Muscle of back (tissue), 3 donors: ENCODE measurements at regions not wholly inside any gene's neighbourhood (a gene's known extent, or its start where the extent isn't known, plus 50 kb on each side); places are given as distances from the start of the nearest gene placed in this dataset.

Experiments used
- DNase-seq, 3 donors: peaks; one replicate each; pipeline versions ENCODE4 v3.0.0 to v3.0.0-alpha.2; 2013

- peak; percentile 45 to 83 (median 58) for DNase-seq
Measured at GRCh38 chr17:79473876-79474440, 136.9 kb downstream of the RBFOX3 start.

DNA sequence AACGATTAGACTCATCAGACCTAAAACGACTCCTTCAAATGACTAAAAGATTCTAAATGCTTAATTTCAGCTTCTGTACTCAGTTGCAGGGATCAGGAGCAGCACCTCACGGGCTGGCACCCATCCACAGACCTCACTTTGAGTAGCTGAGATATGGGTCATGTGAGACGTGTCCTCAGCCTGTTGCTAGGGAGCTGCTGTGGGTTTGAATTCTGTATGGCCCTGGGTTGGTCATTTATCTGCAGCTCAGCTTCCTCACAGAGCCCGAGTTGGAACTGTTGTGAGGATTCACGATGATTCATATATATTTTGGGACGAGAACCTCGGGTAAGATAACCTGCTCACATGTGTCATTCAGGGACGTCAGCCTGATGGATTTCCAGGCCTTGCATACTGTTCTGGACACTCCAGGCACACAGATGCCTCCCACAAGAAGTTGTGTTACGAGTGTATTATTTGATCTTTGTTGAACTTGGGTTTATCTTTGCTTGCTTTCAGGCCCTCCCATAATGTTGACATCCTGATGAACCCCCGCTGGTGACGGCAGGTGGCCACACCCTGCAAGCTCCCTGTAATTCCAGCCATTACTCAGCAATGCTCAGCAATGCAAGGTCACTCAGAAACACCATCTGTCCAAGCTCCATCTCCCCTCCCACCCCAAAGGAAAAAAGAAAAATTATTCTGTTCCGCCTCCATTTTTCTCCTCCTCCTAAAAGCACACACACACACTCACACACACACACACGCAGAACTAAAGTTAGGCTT lies 137.6 kb downstream of the RBFOX3 start:
- peak; percentile 64 to 86 (median 69) for DNase-seq

DNA sequence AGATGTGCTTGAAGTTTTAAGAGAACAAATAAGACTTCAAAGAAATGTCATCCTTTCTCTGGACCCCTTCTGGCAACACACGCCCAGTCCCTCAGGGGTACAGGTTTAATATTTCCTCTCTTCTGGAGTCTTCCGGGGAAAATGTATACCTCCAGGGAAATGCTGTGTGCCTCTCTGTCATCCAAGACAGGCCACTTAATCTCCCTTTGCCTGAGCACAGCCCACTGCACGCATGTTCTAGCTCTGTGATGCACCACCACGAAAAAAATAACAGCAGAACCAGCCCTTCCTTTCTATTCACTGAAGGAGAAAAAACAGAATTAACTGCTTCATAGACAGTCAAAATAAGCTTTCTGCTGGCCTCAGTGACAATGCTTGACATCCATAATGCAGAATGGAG lies 140.1 kb downstream of the RBFOX3 start:
- no peak for DNase-seq

DNA sequence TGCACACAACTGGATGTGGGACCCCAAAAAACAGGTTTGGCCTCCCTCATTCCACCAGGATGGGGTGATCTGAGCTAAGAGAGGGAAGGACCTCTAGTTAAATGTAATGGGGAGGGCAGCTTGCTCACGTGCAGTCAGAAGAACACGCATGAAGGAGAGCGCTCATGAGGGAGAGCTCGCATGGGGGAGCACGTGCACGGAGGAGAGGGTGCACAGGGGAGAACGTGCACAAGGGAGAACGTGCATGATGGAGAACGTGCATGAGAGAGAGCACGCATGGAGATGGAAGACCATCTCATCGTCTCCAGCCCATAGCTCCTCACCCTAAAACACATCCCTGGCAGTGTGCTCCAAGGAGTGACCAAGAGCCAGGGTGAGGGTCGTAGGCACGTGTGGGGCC lies 141.2 kb downstream of the RBFOX3 start:
- DNase-seq = no peak

DNA sequence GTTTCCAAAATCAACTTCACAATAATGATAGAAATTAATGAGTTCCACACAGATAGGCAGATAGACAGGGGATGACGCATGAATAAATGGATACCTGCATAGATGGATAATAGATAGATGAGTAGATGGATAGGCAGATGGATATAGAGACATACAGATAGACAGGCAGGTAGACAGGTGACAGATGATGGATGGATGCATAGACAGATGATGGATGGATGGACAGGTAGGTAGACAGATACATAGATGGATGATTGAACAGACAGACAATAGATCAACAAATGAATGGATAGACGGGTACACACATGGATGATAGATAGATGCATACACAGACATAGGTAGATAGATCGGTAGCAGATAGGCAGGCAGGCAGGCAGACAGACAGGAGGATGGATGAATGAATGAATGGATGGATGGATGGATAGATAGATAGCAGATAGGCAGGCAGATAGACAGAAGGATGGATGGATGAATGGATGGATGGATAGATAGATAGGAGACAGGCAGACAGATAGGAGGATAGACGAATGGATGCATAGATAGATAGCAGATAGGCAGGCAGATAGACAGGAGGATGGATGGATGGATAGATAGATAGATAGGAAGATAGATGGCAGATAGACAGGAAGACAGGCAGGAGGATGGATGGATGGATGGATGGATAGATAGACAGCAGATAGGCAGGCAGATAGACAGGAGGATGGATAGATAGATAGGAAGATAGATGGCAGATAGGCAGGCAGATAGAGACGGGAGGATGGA lies 142.5 kb downstream of the RBFOX3 start:
- no peak for DNase-seq

DNA sequence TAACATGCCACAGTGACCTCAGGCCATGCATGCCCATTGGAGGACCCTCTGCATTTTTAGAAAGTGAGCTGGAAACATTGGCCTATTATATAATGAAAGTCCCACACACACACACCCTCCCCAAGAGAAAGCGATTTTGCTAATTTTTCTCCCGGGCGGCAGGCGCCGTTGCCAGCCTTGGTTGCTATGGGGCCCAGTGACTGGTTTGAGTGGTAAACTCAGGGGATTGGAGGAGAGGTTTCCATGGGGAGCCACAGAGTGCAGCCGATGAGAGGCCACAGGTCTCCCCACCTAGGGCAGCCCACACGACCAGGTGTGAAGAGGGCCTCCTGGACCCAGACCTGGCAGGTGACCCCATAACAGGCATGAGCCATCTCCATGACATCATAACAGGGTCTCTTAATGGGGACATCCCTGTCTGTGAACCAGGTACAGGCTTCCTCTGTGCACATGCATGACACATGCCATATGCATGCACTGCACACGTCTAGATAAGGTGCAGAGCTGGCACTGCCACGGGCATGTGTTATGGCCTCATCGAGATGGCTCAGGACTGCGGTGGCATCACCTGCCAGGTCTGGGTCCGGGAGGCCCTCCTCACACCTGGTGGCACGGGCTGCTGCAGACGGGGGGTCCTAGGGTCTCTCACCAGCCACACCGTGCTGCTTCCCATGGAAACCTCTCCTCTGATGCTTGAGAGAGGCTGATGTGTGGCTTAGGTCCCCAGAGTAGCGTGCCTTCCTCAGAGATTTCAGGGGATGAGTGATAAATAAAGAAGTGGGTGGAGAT lies 144.1 kb downstream of the RBFOX3 start:
- DNase-seq = no peak

DNA sequence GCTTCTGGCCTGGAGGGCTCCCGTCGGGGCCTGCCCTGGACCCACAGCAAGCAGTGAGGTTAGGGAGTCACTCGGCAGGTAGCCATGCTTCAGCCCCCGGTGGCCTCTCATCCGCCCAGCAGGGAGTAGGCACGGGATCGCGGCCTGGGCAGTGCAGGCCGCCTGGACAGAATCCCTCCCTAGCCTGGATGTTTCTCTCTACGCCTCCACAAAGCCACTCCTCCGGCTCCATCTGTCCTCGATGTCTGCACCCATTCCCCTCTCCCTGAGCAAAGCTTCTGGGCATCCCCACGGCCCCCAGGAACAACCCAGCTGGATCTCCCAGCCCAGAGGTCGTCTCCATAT lies 145.2 kb downstream of the RBFOX3 start:
- no peak for DNase-seq

DNA sequence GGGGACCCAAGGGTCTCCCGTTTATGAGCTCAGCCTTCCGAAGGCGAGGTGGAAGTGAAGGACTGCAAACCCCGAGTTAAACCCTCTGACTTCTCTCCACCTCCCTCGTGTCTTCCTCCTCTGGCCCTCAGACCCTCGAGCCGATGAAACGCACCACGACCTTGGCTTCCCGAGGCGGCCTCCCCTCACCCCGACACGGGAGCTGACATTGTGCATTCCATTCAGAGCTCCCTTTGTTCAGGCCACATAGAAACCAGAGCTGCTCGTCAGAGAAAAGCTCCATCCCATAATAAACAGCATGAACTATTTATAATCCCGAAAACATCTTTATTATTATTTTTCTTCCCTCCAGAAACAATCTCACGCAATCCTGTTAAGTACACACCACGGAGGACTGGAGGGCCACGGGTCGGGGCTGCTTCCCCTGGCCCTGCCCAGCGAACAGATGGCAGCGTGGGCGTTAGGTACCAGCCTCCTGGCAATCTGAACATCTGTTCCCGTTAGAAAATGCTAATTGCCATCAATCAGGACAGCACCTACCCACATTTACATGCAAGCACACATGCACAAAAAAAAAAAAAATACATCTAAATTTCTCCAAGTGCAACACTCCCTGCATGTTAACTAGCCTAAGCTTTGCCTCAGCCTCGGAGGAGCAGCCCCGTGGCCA lies 145.7 kb downstream of the RBFOX3 start:
- DNase-seq = no peak

- DNase-seq = no peak
Measured at GRCh38 chr17:79464318-79465010, 146.4 kb downstream of the RBFOX3 start.

DNA sequence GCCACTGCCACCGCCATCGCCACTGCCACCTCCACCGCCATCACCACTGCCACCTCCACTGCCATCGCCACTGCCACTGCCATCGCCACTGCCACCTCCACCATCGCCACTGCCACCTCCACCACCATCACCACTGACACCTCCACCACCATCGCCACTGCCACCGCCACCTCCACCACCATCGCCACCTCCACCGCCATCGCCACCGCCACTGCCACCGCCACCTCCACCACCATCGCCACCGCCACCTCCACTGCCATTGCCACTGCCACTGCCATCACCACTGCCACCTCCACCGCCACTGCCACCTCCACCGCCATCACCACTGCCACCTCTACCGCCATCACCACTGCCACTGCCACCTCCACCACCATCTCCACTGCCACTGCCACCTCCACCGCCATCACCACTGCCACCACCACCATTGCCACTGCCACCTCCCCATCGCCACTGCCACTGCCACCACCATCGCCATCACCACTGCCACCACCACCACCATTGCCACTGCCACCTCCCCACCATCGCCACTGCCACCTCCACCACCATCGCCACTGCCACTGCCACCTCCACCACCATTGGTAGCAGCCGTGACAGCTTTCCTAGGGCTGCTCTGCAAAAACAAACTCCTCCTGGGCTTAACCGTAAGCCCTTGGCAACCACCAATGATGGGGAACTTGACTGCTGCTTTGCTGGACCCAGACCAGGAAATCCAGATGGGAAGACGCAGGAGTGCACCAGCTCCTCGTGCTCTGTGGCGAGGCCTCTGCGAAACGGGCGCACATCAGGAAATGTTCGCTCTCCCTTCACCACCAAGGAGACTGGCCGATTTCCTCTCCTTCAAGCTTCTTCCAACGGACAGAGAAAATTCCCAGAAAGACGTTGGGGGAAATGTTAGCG lies 147.2 kb downstream of the RBFOX3 start:
- DNase-seq = no peak

DNA sequence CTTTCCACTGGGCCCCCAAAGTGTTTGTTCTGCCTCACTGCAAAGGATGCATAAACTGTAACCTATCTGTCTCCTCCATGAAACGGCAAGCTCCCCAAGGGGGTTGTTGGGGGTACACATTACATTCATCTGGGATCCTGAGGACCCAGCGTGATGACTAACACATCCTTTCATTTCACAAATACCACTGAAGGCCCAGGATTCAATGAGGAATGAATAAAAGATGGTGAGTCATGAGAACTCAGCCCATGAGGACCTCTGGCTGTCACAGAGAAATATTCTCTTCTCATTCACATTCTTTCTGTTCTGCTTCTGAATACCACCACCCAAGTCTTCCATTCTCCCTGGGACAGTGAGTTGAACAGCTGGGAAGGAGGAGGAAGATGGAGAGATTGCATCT lies 149.8 kb downstream of the RBFOX3 start:
- DNase-seq = peak in 1 of 3 donors; percentile 64

DNA sequence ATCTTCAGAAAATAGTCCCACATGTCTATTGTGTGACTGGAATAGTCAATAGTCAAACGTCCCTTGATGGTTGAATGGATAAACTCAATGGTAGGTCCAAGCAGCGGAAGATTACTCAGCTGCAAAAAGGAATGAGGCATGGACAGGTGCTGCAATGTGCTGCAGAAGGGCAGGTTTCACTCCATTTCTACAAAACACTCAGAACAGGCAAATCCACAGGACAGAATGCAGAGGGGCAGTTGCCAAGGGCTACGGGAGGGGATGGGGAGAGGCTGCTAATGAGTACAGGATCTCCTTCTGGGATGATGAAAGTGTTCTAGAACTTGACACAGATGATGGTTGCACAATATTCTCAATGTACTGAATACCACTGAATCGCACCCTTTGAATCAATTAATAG lies 151.0 kb downstream of the RBFOX3 start:
- no peak for DNase-seq

DNA sequence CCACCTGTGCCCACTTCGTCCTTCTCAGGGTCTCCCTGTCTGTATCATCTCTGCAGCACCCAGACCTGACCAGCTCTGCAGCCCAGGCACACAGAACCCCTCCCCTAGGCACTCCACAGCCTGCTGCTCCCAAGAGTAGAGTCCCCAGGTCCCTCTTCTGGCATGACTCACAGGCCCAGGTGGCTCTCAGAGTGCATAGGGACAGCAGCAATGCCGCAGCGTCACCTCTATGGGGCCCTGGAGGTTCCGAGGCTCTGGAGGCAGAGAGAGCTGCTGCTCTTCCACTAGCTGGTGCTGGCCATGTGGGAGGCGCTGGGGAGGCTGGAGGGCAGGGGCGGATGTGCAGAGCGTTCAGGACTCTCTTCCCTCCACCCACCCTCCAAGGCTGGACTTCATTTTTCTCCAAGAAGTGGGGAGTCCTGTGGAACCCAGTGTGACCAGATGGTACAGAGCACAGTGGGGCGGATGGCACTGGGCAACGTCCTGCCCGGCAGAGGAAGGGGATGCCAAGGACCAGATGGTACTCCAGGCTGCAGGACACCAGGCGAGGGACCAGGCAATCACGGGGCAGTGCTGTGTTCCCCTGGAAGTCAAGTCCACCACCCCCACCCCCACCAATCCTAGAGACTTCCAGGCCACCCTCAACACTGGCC lies 151.7 kb downstream of the RBFOX3 start:
- no peak for DNase-seq

DNA sequence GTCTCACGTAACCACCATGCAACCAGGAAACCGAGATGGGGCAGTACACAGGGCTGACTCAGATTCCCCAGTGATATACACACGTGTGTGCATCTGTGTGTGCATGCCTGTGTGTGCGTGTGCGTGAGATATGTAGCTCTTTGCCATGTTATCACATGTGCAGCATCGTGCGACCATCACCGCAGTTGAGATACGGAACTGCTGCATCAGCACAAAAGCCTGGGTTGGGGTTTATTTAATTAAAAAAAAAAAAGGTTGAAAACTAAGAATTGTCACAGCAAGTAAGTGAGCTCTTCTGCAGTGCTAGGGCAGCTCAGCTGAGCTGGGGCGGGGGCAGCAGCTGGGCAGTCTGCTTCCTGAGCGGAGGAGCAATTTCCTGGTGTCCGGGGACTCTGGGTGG lies 152.5 kb downstream of the RBFOX3 start:
- no peak for DNase-seq

- no peak for DNase-seq
Measured at GRCh38 chr17:79457889-79458288, 153.0 kb downstream of the RBFOX3 start.

GRCh38 chr17:79457376-79457775 lies 153.5 kb downstream of the RBFOX3 start:
- no peak for DNase-seq

GRCh38 chr17:79455636-79456035 lies 155.2 kb downstream of the RBFOX3 start:
- DNase-seq = no peak

DNA sequence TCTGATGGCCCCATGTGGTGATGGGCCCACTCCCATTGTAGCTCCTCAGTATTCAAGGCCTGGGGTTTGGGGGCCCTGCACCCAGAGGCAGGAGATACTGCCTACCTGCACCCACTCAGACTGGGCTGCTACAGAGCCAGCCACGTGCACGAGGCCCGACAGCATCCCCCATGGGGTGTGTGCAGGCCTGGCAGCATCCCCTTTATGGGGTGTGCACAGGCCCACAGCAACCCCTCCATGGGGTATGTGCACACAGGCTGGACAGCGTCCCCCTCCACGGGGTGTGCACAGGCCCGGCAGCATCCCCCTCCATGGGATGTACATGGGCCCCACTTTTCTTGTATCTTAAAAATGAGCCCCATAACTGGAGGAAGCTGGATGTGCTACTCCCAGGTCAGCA lies 156.0 kb downstream of the RBFOX3 start:
- DNase-seq = no peak

- DNase-seq = no peak
Measured at GRCh38 chr17:79453481-79453880, 157.4 kb downstream of the RBFOX3 start.

DNA sequence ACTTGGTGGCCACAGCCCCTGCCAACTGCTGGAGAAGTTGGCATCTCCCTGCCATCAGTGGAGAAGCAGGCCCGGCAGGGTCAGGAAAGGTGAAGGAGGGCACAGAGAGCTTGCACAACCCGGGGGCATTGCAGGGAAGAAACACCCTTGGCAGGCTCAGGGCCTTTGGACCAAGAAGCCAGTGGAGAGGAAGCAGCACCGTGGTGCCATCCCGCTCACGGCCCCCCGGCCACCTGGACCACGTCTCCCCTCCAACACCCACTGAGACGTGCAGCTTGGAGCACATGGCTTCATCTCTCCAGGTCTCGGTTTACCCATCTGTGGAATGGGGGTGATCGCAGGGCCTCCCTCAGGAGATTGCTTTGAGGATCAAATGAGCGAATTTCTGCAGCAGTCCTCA lies 158.1 kb downstream of the RBFOX3 start:
- DNase-seq = no peak
